ENCODE measurements at regions not wholly inside any gene's neighbourhood (a gene's known extent, or its start where the extent isn't known, plus 50 kb on each side); places are given as distances from the start of the nearest gene placed in this dataset.
A peak's percentile ranks its signal among the peaks of the same experiment; 100 is the strongest.

GRCh38 chr2:43139996-43140621 lies 86.3 kb downstream of the ZFP36L2 start:
- no peak for TF ChIP-seq CTCF (conservative IDR thresholded peaks at IDR 0.05; ENCODE audit: low read depth)
- CTCF ChIA-PET, result interaction anchor here (0.8 kb wide), 1 partner anchor 87 kb away, joined by 3 read pairs; no protein-coding TSS in a partner anchor
- no peak overlapping the region for H3K27ac ChIP-seq
- DNase-seq (ENCODE audit: low spot score), result no peak
- POLR2A ChIA-PET (ENCODE audit: low non-redundant PET), result no interaction called here

GRCh38 chr2:43139501-43139900 lies 86.9 kb downstream of the ZFP36L2 start:
- no peak for DNase-seq (ENCODE audit: low spot score)
- POLR2A ChIA-PET (ENCODE audit: low non-redundant PET), result no interaction called here
- CTCF ChIA-PET, result no interaction called here
- no peak for TF ChIP-seq CTCF (conservative IDR thresholded peaks at IDR 0.05; ENCODE audit: low read depth)
- no peak overlapping the region for H3K27ac ChIP-seq

- ChIA-PET POLR2A (ENCODE audit: low non-redundant PET) (no interaction called here), CTCF (no interaction called here)
- DNase-seq (ENCODE audit: low spot score), result no peak
- TF ChIP-seq CTCF (conservative IDR thresholded peaks at IDR 0.05; ENCODE audit: low read depth), result no peak
- H3K27ac ChIP-seq, result peak overlapping the region; percentile 60
Measured at GRCh38 chr2:43138441-43138840, 88.0 kb downstream of the ZFP36L2 start.

GRCh38 chr2:43136876-43137275 lies 89.5 kb downstream of the ZFP36L2 start:
- peak overlapping the region; percentile 60 for H3K27ac ChIP-seq
- DNase-seq (ENCODE audit: low spot score), result no peak
- ChIA-PET CTCF (interaction anchor here (0.9 kb wide), 1 partner anchor 18 kb away, joined by 3 read pairs; no protein-coding TSS in a partner anchor), POLR2A (ENCODE audit: low non-redundant PET) (no interaction called here)
- TF ChIP-seq CTCF (conservative IDR thresholded peaks at IDR 0.05; ENCODE audit: low read depth), result no peak

- CTCF ChIA-PET, result interaction anchor here (0.6 to 0.9 kb wide), 4 partner anchors 8 to 324 kb away, joined by 3 to 4 read pairs (median 4); no protein-coding TSS in a partner anchor
- TF ChIP-seq CTCF (conservative IDR thresholded peaks at IDR 0.05; ENCODE audit: low read depth), result no peak
- no peak for DNase-seq (ENCODE audit: low spot score)
- POLR2A ChIA-PET (ENCODE audit: low non-redundant PET), result no interaction called here
- peak overlapping the region; percentile 60 for H3K27ac ChIP-seq
Measured at GRCh38 chr2:43136011-43136799, 90.2 kb downstream of the ZFP36L2 start.

- CTCF ChIA-PET, result interaction anchor here (0.6 kb wide), 1 partner anchor 93 kb away, joined by 4 read pairs; no protein-coding TSS in a partner anchor
- TF ChIP-seq CTCF (conservative IDR thresholded peaks at IDR 0.05; ENCODE audit: low read depth), result no peak
- peak overlapping the region; percentile 60 for H3K27ac ChIP-seq
- no peak for DNase-seq (ENCODE audit: low spot score)
- POLR2A ChIA-PET (ENCODE audit: low non-redundant PET), result no interaction called here
Measured at GRCh38 chr2:43135583-43135982, 90.8 kb downstream of the ZFP36L2 start.

Measured in RWPE1 (cell line).